GM18873 (cell line): ENCODE measurements at regions not wholly inside any gene's neighbourhood (a gene's known extent, or its start where the extent isn't known, plus 50 kb on each side); places are given as distances from the start of the nearest gene placed in this dataset.
A peak's percentile ranks its signal among the peaks of the same experiment; 100 is the strongest.

Source experiments
- ATAC-seq: cut with Tn5 transposase; IDR thresholded peaks from one replicate; pipeline ENCODE4 v1.9.1; 2021; ENCODE audit warnings: mild to moderate bottlenecking, moderate library complexity, moderate number of reproducible peaks; ENCODE audit not compliant: unreplicated experiment, low FRiP score

DNA sequence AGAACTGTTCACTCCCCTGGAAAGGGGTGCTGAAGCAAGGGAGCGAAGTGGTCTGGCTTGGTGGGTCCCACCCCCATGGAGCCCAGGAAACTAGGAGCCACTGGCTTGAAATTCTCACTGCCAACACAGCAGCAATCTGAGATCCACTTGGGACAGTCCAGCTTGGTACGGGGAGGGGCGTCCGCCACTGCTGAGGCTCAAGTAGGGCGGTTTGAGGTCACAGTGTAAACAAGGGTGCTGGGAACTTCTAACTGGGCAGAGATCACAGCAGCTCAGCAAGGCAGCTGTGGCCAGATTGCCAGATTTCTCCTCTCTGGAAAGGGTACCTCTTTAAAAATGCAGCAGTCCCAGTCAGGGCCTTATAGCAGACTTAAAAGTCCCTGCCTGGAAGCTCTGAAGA lies 53.9 kb upstream of the GALNTL6 start:
- ATAC-seq = no peak

DNA sequence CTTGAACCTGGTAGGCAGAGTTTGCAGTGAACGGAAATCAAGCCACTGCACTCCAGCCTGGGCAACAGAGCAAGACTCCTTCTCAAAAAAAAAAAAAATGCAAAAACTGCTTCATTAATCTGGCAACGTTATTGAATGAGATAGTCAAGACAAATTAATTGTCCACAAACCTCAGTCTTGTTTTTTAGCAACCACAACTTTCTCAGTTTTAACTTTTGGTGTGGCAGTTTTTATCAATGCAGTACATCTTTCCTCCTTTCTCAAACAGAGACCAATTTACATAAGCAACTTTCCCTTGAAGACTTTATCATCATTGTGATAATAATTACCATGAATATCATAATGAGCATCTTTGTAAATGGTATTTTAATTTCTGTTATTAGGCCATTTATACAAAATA lies 61.7 kb upstream of the GALNTL6 start:
- ATAC-seq = no peak

GRCh38 chr4:171746418-171746817 lies 66.8 kb upstream of the GALNTL6 start:
- no peak for ATAC-seq

DNA sequence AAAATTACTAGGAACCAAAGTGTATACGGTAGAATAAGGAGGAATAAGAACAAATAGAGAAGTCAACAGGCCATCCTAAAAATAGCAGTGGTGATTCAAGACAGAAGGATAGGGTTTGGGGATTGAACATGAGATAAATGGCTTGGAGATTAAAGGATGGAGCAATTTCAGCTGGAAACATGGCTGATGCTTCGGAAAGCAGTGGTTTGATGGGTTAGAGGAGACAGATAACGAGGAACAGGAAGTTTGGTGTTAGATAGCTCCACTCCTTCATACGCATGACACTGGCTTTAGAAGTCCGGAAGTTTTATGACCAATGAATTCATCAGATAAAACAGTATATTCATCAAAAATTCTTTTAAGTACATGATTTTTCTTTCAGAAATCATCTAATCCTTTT lies 70.8 kb upstream of the GALNTL6 start:
- ATAC-seq = no peak

DNA sequence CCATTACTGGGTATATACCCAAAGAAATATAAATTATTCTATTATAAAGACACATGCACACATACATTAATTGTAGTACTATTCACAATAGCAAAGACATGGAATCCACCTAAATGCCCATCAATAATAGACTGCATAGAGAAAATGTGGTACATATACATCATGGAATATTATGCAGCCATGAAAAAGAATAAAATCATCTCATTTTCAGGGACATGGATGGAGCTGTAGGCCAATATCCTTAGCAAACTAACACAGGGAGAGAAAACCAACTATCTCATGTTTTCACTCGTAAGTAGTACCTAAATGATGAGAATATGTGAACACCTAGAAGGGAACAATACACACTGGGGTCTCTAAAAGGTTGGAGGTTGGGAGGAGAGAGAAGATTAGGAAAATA lies 86.0 kb upstream of the GALNTL6 start:
- no peak for ATAC-seq

- ATAC-seq = no peak
These were observed 91.3 kb upstream of the GALNTL6 start for GRCh38 chr4:171721937-171722336.

DNA sequence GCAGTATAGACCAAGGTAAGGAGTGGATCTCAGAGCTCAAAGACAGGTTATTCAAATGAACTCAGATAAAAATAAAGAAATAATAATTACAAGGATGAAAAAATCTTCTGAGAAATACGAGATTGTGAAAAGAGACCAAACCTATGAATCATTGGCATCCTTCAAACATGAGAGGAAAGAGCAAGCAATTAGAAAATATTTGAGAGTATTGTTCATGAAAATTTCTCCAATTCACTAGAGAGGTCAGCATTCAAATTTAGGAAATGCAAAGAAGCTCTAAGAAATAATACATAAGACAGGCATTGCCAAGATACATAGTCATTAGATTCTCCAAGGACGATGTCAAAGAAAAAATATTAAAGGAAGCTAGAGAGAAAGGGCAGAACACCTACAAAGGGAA lies 93.5 kb upstream of the GALNTL6 start:
- no peak for ATAC-seq

GRCh38 chr4:171718665-171719064 lies 94.5 kb upstream of the GALNTL6 start:
- ATAC-seq = no peak

DNA sequence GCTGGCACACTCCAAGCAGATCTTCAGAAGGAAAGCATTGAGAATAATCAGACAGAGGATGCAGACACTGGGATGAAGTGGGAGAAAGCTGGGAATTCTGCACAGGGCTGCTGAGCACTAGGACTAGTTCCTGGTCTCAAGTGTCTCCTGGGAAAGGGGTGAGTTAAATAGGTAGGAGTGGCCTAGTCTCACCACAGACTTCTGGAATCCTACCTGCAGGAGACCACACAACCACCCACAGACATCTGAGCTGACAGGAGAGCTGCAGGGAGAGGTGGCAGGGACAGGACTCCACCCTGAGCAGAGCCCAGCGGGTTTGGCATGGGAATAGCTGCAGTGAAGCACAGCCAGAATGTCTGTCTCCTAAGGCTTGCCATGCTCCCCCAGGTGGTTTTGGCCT lies 95.1 kb upstream of the GALNTL6 start:
- ATAC-seq = no peak

DNA sequence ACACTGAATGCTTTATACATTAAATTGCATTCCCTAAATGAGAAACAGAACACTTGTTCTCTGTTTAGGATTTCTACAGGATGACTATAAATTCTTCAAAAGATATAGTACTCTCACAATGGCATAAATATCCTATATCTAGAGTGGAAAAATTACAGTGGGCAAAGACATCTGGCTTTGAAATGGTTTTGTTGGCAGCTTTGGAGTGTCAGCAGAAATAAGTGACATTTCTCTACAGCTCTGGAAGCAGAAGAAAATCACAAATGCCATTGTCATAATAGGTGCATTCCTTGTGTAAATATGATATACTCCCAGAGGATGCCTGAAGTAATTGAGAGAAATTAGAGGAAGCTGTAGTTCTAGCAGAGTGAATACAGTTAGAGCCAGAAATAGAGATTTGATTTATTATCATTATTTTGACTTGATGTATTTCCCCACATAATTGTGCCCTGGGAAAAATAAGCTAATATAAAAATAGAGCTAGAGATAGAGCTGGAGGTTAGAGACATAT lies 95.9 kb upstream of the GALNTL6 start:
- ATAC-seq = no peak

DNA sequence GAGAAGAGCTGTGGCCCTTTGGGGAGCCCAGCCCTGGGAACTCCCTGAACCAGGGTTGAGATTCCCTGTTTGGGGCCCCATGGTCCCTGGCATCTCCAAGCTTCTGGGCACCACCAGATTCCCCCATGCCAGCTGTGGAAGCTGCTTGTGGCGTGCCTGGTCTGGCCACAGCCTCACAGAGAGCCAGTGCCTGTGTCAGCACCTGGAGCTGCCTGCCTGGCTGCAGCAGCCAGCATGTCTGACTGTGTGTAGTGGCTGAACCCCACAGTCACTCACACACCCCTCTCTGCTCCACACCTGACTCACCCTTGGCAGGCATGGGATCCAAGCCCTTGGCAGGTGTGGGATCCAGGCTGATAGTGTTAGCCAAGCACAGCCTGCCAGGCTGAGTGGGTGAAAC lies 97.2 kb upstream of the GALNTL6 start:
- ATAC-seq = no peak

DNA sequence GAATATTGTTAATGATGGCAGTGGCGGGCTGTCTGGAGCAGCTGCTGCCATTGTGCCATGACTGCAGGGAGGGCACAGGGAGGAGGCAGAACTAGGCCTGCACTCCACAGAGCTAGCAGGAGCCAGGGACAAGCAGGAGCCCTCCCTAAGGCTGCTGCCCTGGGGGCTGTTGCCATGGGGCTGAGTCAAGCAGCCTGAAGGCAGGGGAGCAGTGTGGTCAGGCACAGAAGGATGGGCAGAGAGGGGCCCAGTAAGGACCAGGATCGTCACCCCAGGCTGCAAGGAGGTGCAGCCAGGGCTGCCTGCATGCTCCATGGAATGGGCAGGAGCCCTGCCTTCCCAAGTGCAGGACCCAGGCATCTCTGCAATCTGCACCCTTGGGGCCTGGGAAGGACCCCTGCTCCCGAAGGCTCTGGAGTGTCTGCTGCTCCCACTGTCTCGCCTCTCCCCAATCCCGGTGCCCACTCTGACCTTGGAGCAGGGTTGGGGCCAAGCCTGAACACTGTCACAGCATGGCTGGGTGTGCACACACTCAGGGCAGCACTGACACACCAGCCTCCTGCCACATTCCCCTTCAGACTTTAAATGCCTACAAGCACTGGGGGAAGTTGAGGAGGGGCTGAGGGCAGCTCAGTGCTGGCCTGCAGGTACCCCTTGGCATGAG lies 98.3 kb upstream of the GALNTL6 start:
- no peak for ATAC-seq

DNA sequence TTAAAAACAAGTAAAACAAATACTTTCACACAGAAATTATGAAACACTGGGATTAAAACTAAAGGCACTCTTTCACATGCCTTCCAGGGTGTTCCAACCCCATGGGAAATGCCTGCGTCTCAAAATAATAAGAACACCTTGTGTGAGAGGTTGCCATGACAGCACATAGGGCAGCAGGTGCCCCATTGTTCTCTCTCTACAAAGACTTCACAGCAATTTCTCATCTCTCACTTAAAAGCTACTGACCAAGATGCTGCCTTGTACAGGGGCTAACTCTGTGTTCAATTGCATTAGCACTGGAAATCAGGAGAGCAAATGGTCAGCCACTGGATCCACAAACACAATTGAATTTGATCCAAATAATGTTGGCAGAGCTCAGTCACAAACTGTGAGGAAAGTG lies 102.5 kb upstream of the GALNTL6 start:
- no peak for ATAC-seq

GRCh38 chr4:171676555-171677215 lies 136.5 kb upstream of the GALNTL6 start:
- ATAC-seq = peak; percentile 99

GRCh38 chr4:171674781-171675180 lies 138.4 kb upstream of the GALNTL6 start:
- no peak for ATAC-seq

GRCh38 chr4:171668403-171668802 lies 144.8 kb upstream of the GALNTL6 start:
- ATAC-seq = no peak

DNA sequence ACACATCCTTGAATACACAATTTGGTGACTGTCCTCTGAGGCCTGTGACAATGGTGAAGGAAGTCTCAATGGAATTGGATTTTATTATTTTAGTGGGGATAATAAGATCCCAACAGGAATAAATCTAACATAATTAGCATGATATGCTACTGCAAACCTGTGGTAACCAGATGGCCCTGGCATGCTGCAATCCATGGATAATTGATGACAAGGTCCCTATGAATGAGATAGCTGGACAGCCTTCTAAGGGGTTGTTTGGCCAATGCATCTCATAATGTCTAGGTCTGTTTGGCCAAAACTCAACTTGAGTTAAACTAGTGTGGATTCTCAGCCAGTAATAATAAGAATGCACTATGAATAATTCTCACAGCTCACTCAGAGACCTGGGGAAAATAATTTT lies 145.3 kb upstream of the GALNTL6 start:
- no peak for ATAC-seq

DNA sequence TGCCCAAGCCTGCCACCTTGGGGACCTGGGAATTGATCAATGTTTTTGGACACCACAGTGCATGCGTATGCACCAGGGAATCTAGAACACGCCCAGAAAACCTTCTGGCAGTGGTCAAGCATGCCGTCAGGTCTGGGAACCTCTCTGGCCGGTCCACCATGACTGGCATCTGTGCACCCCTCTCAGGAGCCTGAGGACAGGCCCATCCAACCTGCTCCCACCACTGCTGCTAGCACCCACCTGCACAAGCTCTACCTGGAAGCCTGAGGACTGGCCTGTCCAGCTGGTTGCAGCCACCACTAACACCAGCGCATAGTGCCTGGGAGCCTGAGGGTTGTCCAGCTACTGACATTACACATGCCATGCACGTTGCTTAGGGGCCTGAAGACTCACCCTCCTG lies 162.1 kb upstream of the GALNTL6 start:
- ATAC-seq = no peak

- no peak for ATAC-seq
These were observed 162.7 kb upstream of the GALNTL6 start for GRCh38 chr4:171650543-171650942.

DNA sequence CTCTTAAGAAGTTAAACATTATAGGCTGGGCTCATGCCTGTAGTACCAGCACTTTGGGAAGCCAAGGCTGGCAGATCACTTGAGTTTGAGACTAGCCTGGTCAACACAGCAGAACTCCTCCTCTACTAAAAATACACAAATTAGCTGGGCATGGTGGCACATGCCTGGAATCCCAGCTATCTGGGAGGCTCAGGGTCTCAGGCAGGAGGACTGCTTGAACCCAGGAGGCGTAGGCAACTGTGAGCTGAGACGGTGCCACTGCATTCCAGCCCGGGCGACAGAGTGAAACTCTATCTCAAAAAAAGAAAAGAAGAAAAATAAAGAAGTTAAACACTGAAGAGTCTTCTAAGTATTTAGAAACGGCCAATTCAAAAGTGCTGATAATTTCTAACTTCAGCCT lies 164.3 kb upstream of the GALNTL6 start:
- ATAC-seq = no peak

GRCh38 chr4:171646984-171647383 lies 166.2 kb upstream of the GALNTL6 start:
- ATAC-seq = no peak

DNA sequence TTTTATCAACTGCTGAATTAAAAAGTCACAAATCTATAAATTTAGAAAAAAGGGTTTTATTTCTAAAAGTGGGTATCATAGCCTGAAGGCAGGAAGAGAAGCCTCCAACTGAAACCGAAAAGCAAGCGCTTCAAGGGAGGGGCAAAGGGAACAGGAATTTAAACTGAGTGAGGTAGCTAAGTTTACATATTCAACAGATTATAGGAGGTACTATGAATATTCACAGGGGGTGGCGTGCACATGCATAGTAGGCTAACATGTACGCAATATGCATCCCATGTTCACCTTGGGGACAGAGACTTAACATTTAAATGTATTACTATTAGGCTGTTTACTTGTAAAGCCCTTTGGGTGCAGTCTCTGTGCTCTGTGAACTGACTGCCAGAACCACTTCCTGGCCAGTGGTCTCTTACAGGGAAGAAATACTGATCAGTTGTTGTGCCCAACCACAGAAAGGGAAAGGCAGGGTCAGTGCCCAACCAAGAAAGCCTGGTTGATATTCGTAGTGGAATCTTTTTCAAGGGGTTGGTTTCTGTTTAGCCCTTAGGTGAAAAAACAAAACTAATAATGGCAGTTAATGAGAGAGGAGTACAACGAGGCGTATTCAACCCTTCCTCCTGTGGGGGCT lies 168.7 kb upstream of the GALNTL6 start:
- peak; percentile 93 for ATAC-seq
